ENCODE measurements at regions not wholly inside any gene's neighbourhood (a gene's known extent, or its start where the extent isn't known, plus 50 kb on each side); places are given as distances from the start of the nearest gene placed in this dataset.

- H3K27ac ChIP-seq (ENCODE audit: extremely low read depth, low read depth, low read length), result no peak overlapping the region
- ChIA-PET CTCF (no interaction called here), POLR2A (no interaction called here)
- H3K4me1 ChIP-seq (ENCODE audit: control insufficient read depth, insufficient read depth, low read length), result no peaks in the 10 kb centered on the region
- no peak overlapping the region for H3K4me3 ChIP-seq (ENCODE audit: low read depth, low read length)
- TF ChIP-seq ZNF473 (tag by site-specific recombination; IDR thresholded peaks at IDR 0.05) (no peak), ZNF514 (tag by site-specific recombination; IDR thresholded peaks at IDR 0.05) (no peak), ZNF211 (tag by site-specific recombination; IDR thresholded peaks at IDR 0.05; ENCODE audit: low read depth) (no peak), KLF17 (tag by site-specific recombination; IDR thresholded peaks at IDR 0.05) (no peak), YY2 (tag by site-specific recombination; IDR thresholded peaks at IDR 0.05) (no peak), INSM2 (tag by site-specific recombination; IDR thresholded peaks at IDR 0.05) (no peak), ZNF768 (tag by site-specific recombination; IDR thresholded peaks at IDR 0.05) (no peak), ZNF510 (tag by site-specific recombination; IDR thresholded peaks at IDR 0.05; ENCODE audit: insufficient replicate concordance) (no peak), ZNF423 (tag by site-specific recombination; IDR thresholded peaks at IDR 0.05) (no peak), MZF1 (tag by site-specific recombination; IDR thresholded peaks at IDR 0.05; ENCODE audit: borderline replicate concordance) (no peak), ZNF555 (tag by site-specific recombination; conservative IDR thresholded peaks at IDR 0.05) (no peak), SCRT2 (tag by site-specific recombination; IDR thresholded peaks at IDR 0.05) (no peak), ZNF398 (tag by site-specific recombination; IDR thresholded peaks at IDR 0.05) (no peak), GLI2 (tag by site-specific recombination; IDR thresholded peaks at IDR 0.05; ENCODE audit: borderline replicate concordance, low read depth) (no peak), KLF9 (tag by site-specific recombination; IDR thresholded peaks at IDR 0.05; ENCODE audit: low read depth) (no peak), ZSCAN23 (tag by site-specific recombination; IDR thresholded peaks at IDR 0.05) (no peak), PBX3 (CRISPR knock-in tag; IDR thresholded peaks at IDR 0.05) (no peak), ZNF23 (tag by site-specific recombination; IDR thresholded peaks at IDR 0.05; ENCODE audit: borderline replicate concordance) (no peak)
- no peaks in the 10 kb centered on the region for H3K36me3 ChIP-seq (ENCODE audit: control insufficient read depth in 2 of 2, insufficient read depth in 1 of 2, low read length in 2 of 2)
- no peaks in the 10 kb centered on the region for H3K9me3 ChIP-seq (ENCODE audit: control insufficient read depth, insufficient read depth, low read depth, low read length)
Measured at GRCh38 chr2:13550285-13551231, 833.8 kb downstream of the TRIB2 start.

GRCh38 chr2:13558368-13558767 lies 841.6 kb downstream of the TRIB2 start:
- CTCF ChIA-PET, result no interaction called here
- no peaks in the 10 kb centered on the region for H3K9me3 ChIP-seq (ENCODE audit: control insufficient read depth, insufficient read depth, low read depth, low read length)
- H3K4me1 ChIP-seq (ENCODE audit: control insufficient read depth, insufficient read depth, low read length), result no peaks in the 10 kb centered on the region
- no peaks in the 10 kb centered on the region for H3K36me3 ChIP-seq (ENCODE audit: control insufficient read depth in 2 of 2, insufficient read depth in 1 of 2, low read length in 2 of 2)
- POLR2A ChIA-PET, result no interaction called here
- H3K4me3 ChIP-seq (ENCODE audit: low read depth, low read length), result no peak overlapping the region
- no peak overlapping the region for H3K27ac ChIP-seq (ENCODE audit: extremely low read depth, low read depth, low read length)
- TF ChIP-seq ZNF148 (tag by site-specific recombination; IDR thresholded peaks at IDR 0.05; ENCODE audit: borderline replicate concordance) (no peak), ZNF768 (tag by site-specific recombination; IDR thresholded peaks at IDR 0.05) (no peak), ATF2 (tag by site-specific recombination; IDR thresholded peaks at IDR 0.05; ENCODE audit: low read depth) (no peak), ZNF423 (tag by site-specific recombination; IDR thresholded peaks at IDR 0.05) (no peak), ZNF362 (tag by site-specific recombination; IDR thresholded peaks at IDR 0.05) (no peak)
